AG10803 (cell line): ENCODE measurements at regions not wholly inside any gene's neighbourhood (a gene's known extent, or its start where the extent isn't known, plus 50 kb on each side); places are given as distances from the start of the nearest gene placed in this dataset.

Source experiments
- DNase-seq: peaks from one replicate; pipeline ENCODE4 v3.0.0; 2010; ENCODE audit warnings: low read depth
- H3K4me3 ChIP-seq: 2 replicates; pipeline ENCODE4 v1.5.1; 2011; ENCODE audit warnings: mild to moderate bottlenecking, low read length, control low read depth
- CTCF ChIP-seq: conservative IDR thresholded peaks from 2 replicates; pipeline ENCODE4 v1.5.1; 2011; ENCODE audit warnings: mild to moderate bottlenecking, low read length, control low read depth, inconsistent platforms

GRCh38 chr6:21742238-21742660, 148.7 kb downstream of the SOX4 start:
- TF ChIP-seq CTCF, result no peak
- peak; percentile 18 for DNase-seq
- H3K4me3 ChIP-seq, result no peak overlapping the region

DNA sequence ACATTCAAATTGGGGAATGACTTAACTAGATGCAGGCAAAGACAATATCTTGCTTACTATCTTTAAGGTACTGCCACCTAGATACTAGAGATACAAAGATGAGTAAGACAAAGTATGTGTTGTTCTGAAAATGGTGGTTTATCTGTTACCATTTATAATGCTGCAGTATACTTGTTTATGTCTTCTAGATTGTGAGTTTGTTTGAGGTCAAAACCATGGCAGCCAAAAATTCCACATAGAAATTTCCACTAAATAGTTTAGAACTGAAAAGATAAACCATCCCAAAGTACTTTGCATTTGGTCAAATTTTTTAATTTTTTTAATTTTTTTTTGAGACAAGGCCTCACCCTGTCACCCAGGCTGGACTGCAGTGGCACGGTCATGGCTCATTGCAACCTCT, 150.8 kb downstream of the SOX4 start:
- no peak for DNase-seq
- H3K4me3 ChIP-seq, result no peak overlapping the region
- TF ChIP-seq CTCF, result no peak

DNA sequence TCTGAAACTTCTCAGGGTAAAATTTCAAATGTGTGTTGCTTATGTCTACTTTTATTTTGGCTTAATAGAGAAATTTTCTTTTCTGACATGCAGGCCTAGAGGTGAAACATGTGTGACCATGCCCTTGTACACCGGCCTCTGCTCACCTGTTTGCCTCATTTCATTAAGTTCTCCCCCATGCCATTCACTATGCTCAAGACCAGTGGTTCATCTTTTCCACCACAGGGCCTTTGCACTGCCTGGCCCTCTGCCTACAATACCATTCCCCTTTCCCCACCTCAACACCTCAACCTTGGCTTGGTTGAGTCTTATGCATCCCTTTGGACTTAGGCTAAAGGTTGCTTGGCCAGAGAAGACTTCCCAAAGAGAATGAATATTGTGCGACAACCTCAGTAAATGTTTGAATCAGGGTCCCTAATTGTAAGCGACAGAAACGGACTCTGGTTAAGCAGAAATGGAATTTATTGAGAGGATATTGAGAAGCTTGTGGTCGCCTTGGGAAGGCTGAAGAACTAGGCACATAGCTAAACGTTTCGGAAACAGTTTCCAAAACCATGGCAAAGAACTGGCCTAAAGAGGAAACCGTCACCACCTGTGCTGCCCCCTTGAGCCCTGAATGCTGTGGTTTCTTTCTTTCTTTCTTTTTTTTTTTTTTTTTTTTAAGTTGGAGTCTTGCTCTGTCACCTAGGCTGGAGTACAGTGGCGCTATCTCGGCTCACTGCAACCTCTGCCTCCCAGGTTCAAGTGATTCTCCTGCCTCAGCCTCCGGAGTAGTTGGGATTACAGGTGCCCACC, 152.2 kb downstream of the SOX4 start:
- H3K4me3 ChIP-seq, result no peak overlapping the region
- no peak for DNase-seq
- TF ChIP-seq CTCF, result no peak

- no peak overlapping the region for H3K4me3 ChIP-seq
- DNase-seq, result no peak
- TF ChIP-seq CTCF, result no peak
These were observed 153.9 kb downstream of the SOX4 start for GRCh38 chr6:21747441-21747840.

- DNase-seq, result peak; percentile 22
- TF ChIP-seq CTCF, result no peak
- no peak overlapping the region for H3K4me3 ChIP-seq
These were observed 154.9 kb downstream of the SOX4 start for GRCh38 chr6:21748343-21749056.

GRCh38 chr6:21749754-21750153, 156.2 kb downstream of the SOX4 start:
- no peak for TF ChIP-seq CTCF
- no peak for DNase-seq
- H3K4me3 ChIP-seq, result no peak overlapping the region

DNA sequence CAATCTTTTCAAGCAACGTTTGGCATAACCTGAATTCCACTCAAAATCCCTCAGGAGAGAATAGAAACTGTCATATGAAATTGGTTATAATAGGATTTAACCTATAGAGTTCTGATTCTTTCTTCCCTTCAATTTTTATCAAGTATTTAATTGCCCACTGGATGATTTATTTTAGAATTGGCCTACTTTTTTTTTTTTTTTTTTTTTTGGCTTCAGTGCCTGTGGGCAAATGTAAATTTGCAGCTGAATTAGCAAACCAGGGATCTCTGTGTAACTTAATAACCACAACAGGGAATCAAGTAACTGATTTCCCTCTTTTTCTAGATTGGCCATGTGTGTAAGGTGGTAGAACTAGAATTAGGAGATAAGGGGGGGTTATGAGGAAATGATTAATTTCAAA, 157.0 kb downstream of the SOX4 start:
- no peak for TF ChIP-seq CTCF
- no peak overlapping the region for H3K4me3 ChIP-seq
- no peak for DNase-seq
